ENCODE measurements at regions not wholly inside any gene's neighbourhood (a gene's known extent, or its start where the extent isn't known, plus 50 kb on each side); places are given as distances from the start of the nearest gene placed in this dataset.

DNA sequence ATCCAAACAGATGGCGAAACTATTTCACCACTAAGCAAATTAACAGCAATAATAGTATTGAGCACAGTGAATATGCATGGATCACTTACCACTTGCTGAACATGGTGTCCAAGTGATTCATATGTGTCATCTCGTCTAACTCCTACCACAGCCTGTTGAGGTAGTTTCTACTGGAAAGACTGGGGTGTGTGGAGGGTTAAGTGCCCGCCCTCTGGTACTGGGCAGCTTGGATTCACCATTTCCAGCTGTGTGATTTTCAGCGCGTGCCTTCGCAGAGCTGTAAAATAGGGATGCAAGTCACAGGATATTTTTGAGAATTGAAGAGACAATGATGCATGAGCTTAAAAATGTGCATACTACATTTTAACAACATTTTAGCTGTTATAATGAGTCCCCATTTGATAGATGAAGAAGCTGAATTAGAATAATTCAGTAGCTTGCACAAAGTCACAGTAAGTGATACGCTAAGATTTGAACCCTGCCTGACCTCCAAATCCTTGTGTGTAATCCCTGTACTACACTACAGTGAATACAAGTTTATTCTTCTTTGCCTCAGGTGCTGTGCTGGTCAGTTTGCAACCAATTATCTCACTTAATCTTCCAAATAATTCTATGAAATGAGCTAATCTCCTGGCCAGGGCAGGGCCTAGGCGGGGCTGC lies 75.2 kb upstream of the SIX2 start:
- in situ Hi-C loops (cut with MboI; ENCODE audit: low pct_unique_long_range_greater_than_20kb, low sequenced_read_pairs, unreplicated experiment), result no loop called here
- DNase-seq (ENCODE audit: low spot score), result no peak
- TF ChIP-seq, protein P1, sequence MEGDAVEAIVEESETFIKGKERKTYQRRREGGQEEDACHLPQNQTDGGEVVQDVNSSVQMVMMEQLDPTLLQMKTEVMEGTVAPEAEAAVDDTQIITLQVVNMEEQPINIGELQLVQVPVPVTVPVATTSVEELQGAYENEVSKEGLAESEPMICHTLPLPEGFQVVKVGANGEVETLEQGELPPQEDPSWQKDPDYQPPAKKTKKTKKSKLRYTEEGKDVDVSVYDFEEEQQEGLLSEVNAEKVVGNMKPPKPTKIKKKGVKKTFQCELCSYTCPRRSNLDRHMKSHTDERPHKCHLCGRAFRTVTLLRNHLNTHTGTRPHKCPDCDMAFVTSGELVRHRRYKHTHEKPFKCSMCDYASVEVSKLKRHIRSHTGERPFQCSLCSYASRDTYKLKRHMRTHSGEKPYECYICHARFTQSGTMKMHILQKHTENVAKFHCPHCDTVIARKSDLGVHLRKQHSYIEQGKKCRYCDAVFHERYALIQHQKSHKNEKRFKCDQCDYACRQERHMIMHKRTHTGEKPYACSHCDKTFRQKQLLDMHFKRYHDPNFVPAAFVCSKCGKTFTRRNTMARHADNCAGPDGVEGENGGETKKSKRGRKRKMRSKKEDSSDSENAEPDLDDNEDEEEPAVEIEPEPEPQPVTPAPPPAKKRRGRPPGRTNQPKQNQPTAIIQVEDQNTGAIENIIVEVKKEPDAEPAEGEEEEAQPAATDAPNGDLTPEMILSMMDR (IDR thresholded peaks at IDR 0.05; ENCODE audit: extremely low read depth, insufficient read depth, missing control alignments), result no peak

DNA sequence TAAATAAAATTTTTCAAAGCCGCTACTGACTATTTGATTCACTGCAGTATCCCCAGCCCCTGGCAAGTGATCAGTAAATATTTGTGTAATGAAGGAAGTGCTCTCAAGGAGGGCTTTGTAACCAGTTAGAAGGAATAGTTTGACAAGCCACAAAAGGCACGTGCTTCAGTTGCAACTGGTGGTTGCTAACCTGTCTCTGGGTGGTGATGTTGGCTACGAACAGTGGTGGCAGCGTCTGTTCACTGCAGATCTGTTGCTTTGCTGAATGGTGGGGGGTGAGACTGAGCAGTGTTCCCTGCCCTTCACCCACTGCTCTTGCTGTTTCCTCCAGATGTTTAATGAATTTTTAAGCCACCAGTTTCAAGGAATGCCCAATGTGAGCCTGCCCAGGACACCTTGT lies 73.9 kb upstream of the SIX2 start:
- no peak for DNase-seq (ENCODE audit: low spot score)
- TF ChIP-seq, protein P1 (IDR thresholded peaks at IDR 0.05; ENCODE audit: extremely low read depth, insufficient read depth, missing control alignments), result no peak
- in situ Hi-C loops (cut with MboI; ENCODE audit: low pct_unique_long_range_greater_than_20kb, low sequenced_read_pairs, unreplicated experiment), result no loop called here

DNA sequence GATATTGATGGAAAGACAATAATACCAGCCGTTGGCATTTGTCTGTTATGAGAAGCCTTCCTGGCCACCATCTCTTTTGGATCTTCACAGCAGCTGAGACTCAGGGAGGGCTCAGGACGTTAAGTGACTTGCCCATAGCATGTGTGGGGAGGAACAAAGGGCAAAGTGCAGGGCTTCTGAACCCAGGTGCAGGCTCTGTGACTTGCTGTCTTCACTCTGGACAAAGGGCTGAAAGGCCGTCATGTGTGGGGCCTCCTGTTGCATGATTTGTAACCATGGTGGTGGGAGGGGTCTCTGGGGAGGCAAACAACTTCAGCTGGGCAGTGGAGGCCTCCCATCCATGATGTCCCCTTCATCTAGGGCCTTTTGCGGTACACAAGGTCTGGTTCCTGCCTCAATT lies 65.5 kb upstream of the SIX2 start:
- in situ Hi-C loops (cut with MboI; ENCODE audit: low pct_unique_long_range_greater_than_20kb, low sequenced_read_pairs, unreplicated experiment), result no loop called here

DNA sequence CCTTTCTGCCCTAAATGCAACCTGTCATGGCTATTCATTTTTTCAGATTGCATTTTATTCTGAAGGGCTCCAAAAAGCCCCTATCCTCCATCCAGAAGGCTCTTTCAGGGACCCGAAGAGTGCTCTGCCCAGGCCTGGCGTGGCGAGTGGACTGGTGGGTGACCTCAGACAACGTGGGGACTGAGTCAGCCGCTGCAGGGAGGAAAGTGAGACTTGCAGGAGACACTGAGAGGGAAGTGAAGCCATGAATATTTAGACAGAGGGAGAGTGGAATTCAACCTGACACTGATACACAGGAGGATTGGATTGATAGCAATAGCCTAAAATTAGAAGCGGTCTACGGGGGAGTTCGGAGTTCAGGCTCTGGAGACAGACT lies 63.6 kb upstream of the SIX2 start:
- in situ Hi-C loops (cut with MboI; ENCODE audit: low pct_unique_long_range_greater_than_20kb, low sequenced_read_pairs, unreplicated experiment), result no loop called here
- no peak for DNase-seq (ENCODE audit: low spot score)
- TF ChIP-seq, protein P1 (IDR thresholded peaks at IDR 0.05; ENCODE audit: extremely low read depth, insufficient read depth, missing control alignments), result no peak

More for the DNA sequence above, 65.5 kb upstream of the SIX2 start:
- DNase-seq (ENCODE audit: low spot score), result no peak
- TF ChIP-seq, protein P1 (IDR thresholded peaks at IDR 0.05; ENCODE audit: extremely low read depth, insufficient read depth, missing control alignments), result no peak

DNA sequence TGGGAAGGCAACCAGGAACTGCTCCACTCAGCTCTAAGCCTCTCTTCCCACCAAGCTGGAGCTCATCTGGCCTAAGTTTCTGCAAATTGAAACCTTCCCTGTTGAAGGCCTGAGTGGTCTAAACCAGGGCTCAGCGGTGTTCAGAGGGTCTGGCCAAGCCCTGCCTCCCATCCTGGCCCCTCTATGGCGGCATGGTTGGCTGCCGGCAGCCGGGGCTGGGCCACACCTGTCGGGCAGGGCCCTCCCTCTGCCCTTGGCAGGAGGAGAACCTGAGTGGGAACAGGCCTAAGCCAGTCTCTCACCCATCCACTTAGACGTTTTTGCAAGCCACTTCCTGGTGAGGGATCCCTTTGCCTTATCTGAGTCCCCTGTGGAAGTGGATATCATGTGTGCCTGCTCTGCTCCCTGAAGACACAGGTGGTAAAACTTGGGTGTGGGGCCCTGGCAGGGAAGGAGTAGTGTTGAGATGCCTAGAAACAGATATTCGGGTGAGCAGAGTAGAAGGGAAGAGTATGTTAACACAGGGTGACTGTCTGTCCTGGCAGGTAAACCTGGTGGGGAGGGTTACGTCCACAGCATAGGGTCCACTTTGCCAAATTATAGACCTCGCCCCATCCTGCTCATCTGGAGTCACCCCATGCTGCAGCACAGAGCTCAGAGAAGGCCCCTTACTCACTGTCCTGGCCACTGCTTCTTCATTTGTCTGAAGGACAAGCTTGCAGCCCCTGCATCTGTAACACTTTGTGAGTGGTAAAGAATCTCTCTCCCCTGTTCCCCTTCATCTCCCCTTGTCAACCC lies 63.0 kb upstream of the SIX2 start:
- TF ChIP-seq, protein P1 (IDR thresholded peaks at IDR 0.05; ENCODE audit: extremely low read depth, insufficient read depth, missing control alignments), result no peak
- no peak for DNase-seq (ENCODE audit: low spot score)
- in situ Hi-C loops (cut with MboI; ENCODE audit: low pct_unique_long_range_greater_than_20kb, low sequenced_read_pairs, unreplicated experiment), result no loop called here

DNA sequence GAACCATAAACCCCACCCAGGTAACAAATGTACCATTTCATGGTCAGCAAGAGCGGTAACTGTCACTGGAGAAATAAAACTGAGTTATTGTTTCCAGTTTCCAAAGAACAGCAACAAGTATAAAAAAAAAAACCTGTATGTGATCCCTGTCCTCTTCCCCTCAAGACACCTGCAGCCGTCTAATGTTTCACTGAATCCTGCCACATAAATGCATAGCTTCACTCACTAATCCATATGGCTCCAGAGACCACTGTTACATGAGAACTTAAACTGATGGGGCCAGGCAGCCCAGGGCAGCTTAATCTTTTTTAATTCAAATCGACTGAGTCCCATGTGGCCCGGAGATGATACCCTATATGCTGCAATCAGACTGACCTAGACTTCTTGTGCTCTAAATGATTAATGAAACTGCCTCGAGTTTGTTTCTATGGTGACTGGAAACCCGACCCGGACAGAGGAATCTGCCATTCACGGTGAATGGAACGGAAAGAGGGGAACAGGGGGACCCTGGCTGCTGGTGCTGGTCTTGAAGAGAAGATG lies 60.9 kb upstream of the SIX2 start:
- TF ChIP-seq, protein P1 (IDR thresholded peaks at IDR 0.05; ENCODE audit: extremely low read depth, insufficient read depth, missing control alignments), result no peak
- in situ Hi-C loops (cut with MboI; ENCODE audit: low pct_unique_long_range_greater_than_20kb, low sequenced_read_pairs, unreplicated experiment), result no loop called here
- no peak for DNase-seq (ENCODE audit: low spot score)
